NCI-H2227 treated with DMSO at 0.1 percent for 48 hours (cell line): ENCODE measurements at regions not wholly inside any gene's neighbourhood (a gene's known extent, or its start where the extent isn't known, plus 50 kb on each side); places are given as distances from the start of the nearest gene placed in this dataset.

Experiments used
- DNase-seq: peaks from one replicate; lab custom pipeline; 2025; lab: John Stamatoyannopoulos, UW

GRCh38 chr4:128386761-128387599 is 99.4 kb upstream of the PGRMC2 start:
- peak; percentile 13 for DNase-seq

DNA sequence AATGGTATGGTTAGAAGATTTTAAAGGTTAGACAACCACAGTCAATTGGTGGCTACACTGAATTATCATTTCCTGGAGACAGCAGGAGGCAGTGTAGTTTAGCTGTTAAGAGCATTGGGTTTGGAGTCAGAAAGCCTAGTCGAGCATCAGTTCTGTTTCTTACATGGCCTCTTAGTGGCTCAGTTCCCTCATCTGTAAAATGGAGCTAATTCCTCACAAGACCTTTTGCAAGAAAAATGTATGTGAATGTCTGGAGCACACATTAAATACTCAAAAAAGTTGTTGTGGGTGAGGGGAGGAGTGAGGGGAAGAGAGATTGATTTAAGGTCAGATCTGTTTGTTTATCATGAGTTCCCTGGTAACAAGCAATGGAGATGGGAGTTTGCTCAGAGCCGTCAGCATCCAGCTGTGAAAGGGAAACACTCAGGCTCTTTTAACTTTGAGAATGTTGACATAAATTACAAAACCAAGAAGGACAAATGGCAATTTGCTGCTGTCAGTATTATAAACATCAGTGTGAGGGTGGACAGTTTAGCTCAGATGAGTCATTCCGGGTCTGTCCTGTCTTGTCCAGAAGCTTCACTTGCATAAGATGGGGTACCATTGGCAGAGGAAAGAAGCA is 98.2 kb upstream of the PGRMC2 start:
- DNase-seq = peak; percentile 46

DNA sequence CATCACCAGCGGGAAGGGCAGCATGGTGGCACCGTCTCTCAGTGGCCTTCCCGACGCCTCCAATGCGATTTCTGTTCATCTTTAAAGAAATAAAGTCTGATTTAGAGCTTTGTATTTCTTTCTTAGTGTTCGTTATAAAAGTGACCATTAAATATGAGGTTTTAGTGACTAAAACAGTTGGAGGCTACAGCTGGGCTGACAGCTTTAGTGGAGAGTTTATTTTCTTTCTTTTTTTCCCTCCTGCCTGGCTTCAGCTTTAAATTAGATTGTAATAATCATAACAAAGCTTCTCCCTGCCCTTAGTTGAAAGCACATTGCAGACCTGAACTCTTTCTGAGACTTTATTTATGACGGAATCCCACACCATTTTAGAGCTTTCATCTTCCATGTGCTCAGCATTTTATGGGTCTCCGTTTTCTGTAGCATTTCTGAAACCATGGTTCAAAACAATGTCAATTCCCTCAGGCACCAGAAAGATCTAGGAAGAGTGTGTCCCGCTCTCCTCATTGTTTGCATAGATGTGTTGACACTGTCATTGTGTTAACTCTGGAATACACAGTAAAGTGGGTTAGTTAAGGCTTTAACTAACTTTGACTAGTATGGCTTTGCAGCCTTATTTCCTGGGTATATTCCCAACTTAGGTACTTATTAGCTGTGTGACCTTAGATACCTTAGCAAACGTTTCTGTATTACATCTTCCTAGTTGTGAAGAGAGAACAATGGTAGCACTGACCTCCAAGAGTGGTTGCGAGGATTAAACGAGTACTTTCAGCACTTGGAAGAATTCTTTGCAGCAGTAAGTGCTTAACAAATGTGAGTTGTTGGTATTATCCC is 97.4 kb upstream of the PGRMC2 start:
- DNase-seq = no peak

DNA sequence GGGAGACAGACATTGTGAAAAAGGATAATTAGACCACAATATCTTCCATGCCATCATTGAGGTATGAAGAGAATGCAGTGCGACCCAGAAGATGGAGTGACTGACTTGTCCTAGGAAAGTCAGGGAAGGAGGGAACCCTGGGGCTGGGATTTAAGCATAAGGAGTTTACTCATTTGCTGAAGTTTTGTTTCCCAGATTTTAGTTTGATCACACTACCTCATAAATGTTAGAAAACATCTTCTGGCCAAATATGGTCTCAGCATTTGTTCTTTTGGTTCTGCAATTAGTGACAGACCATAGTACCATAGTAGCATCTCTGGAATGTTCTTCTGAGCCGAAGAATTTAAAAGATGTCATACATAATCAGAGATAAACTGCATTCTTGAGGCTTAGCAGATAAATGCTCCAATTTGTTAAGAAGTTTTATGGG is 96.5 kb upstream of the PGRMC2 start:
- DNase-seq = no peak

- no peak for DNase-seq
These were observed 94.3 kb upstream of the PGRMC2 start for GRCh38 chr4:128381748-128382559.

- DNase-seq = no peak
These were observed 92.7 kb upstream of the PGRMC2 start for GRCh38 chr4:128380306-128380705.

- no peak for DNase-seq
These were observed 92.2 kb upstream of the PGRMC2 start for GRCh38 chr4:128379860-128380259.

- DNase-seq = no peak
These were observed 91.1 kb upstream of the PGRMC2 start for GRCh38 chr4:128378668-128379067.

DNA sequence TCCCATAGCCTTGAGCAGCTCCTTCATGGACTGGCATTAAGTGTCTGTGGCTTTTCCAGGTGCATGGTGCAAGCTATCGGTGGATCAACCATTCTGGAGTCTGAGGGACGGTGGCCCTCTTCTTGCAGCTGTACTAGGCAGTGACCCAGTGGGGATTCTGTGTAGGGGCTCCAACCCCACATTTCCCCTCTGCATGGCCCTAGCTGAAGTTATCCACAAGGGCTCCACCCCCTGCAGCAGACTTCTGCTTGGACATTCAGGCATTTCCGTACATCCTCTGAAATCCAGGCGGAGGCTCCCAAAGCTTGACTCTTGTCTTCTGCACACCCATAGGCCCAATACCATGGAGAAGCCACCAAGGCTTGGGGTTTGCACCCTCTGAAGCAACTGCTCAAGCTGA is 89.3 kb upstream of the PGRMC2 start:
- DNase-seq = no peak

GRCh38 chr4:128376303-128376702 is 88.7 kb upstream of the PGRMC2 start:
- no peak for DNase-seq

GRCh38 chr4:128373628-128374027 is 86.0 kb upstream of the PGRMC2 start:
- DNase-seq = no peak

- DNase-seq = no peak
These were observed 84.3 kb upstream of the PGRMC2 start for GRCh38 chr4:128371876-128372275.

DNA sequence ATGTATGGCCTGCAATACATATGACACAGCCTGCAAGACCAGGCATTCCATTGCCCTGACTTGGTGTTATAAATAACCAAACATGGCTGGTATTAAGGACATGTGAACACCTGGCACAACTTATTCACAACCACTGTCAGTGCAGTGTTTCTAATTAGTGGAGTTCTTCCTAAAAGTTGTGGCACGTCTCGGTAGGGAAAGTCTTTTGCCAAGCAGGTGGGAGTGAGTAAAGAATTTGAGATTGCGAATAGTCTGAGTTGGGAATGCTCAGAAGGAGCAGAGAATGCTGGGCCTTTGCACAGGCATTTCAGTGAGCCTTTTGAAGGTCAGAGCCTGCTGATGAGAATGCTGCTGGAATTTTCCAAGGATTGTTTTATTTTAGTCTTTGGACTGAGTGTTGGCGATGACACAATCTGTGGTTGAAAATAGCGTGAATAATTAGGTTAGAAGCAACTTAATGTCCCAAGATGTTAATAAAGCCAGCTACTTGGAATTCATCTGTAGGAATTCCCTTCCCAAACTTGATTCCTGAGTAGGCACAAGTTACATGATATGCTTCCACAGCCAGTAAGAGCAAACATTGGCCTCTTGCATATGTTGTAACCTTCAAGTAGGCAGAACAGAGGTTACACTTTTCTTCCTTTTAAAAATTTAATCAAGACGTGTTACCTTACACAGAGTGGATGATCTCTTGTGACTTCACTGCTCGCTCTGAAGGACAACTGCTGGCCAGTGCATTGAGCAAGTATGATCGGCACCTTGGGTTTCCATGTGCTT is 83.6 kb upstream of the PGRMC2 start:
- no peak for DNase-seq

DNA sequence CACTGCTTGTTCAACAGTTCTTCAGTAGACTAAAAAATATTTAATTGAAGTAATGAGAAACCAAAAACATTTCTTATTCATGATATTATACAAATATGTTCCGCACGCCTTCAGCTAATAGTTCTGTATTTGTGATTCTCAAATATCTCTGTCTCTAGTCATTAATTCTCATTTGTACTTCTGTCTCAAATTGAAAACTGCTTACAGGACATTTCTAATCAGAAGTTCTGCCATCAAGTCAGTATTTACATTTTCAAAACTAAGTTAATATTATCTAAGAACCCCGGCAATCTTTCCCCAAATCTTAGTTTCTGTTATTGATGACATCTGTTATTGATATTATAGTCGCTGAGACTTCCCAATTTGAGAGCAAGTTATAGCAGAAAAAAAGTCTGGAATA is 78.6 kb upstream of the PGRMC2 start:
- DNase-seq = no peak

DNA sequence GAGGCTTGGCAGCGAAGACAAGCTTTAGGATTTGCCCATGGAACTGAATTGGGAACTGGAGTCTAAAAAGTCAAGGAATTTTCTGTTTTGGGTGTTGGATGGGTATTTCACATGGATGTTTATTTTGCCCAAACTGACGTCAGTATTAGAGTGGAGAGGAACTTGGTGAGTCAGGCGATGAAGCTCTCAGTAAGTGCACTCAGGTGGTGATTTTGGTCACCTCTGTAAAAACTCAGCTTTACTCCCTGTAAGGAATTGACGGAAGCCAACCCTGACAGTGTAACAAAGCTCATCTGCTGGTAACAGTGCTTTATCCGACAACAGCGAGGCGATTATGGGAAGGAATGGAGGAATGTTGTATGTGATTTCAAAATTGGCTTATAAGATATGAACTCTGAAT is 77.0 kb upstream of the PGRMC2 start:
- DNase-seq = no peak

DNA sequence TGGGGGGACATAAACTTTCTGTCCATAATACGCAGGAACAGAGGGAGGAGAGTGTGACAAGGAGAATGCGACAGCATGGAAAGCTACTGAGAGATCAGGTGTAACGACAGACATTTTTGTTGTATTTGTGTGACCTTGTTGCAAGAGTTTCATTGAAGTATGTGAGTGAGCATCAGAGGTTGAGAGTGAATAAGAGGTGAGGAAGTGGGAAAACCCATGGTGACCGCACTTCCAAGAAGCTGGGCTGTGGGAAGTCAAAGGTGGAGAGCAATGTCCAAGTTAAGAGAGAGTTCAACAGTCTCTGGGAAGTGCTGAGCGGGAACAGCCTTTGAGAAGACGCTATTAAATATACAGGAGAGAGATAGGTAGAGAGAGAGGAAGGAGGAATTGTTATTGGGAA is 76.4 kb upstream of the PGRMC2 start:
- DNase-seq = no peak

- no peak for DNase-seq
These were observed 75.1 kb upstream of the PGRMC2 start for GRCh38 chr4:128362760-128363159.

GRCh38 chr4:128359422-128359821 is 71.8 kb upstream of the PGRMC2 start:
- DNase-seq = no peak

DNA sequence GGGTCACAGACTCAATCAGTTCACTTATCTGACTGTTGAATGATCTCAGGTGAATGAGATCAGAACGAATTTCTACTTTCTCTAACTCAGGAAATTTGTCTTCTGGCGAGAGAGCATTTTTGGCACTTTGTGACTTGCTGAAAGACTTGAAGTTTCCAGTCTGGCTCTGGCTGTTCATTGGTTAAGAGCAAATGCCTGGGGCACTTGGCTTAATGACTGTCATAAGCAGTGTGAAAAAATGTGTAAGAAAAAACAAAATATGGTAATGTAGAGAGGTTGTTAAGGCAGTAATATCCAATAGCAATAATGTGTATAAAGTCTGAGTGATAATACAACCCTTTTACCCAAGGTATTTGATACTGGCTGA is 71.3 kb upstream of the PGRMC2 start:
- DNase-seq = no peak

GRCh38 chr4:128358231-128358912 is 70.8 kb upstream of the PGRMC2 start:
- DNase-seq = no peak

- DNase-seq = no peak
These were observed 69.7 kb upstream of the PGRMC2 start for GRCh38 chr4:128357286-128357685.
